ENCODE measurements at regions not wholly inside any gene's neighbourhood (a gene's known extent, or its start where the extent isn't known, plus 50 kb on each side); places are given as distances from the start of the nearest gene placed in this dataset.

- H3K36me3 ChIP-seq (ENCODE audit: control insufficient read depth, insufficient read depth, low read length): no peaks in the 10 kb centered on the region
- H3K27ac ChIP-seq (ENCODE audit: low read depth, low read length): no peak overlapping the region
These were observed 284.5 kb upstream of the CDYL start for GRCh38 chr6:4491501-4492260.

GRCh38 chr6:4489538-4489937, 286.7 kb upstream of the CDYL start:
- no peak overlapping the region for H3K27ac ChIP-seq (ENCODE audit: low read depth, low read length)
- H3K27ac Mint-ChIP-seq: no peak overlapping the region
- peaks cover 15% of the 10 kb centered on the region for H3K4me1 Mint-ChIP-seq

More at GRCh38 chr6:4491501-4492260, 284.5 kb upstream of the CDYL start:
- Mint-ChIP-seq H3K4me1 (peaks cover 9% of the 10 kb centered on the region), H3K9me3 (peaks cover 34% of the 10 kb centered on the region), H3K4me3 (no peak overlapping the region), H3K36me3 (ENCODE audit: low read depth) (peaks cover 9% of the 10 kb centered on the region), H3K27me3 (ENCODE audit: insufficient read depth) (no peaks in the 10 kb centered on the region), H3K27ac (no peak overlapping the region)
- H3K9me3 ChIP-seq (ENCODE audit: control insufficient read depth, low read length): peaks cover 25% of the 10 kb centered on the region
- DNase-seq: no peak
- no peaks in the 10 kb centered on the region for H3K27me3 ChIP-seq (ENCODE audit: control insufficient read depth, insufficient read depth, low read length, poor library complexity, severe bottlenecking)
- TF ChIP-seq, protein P1, sequence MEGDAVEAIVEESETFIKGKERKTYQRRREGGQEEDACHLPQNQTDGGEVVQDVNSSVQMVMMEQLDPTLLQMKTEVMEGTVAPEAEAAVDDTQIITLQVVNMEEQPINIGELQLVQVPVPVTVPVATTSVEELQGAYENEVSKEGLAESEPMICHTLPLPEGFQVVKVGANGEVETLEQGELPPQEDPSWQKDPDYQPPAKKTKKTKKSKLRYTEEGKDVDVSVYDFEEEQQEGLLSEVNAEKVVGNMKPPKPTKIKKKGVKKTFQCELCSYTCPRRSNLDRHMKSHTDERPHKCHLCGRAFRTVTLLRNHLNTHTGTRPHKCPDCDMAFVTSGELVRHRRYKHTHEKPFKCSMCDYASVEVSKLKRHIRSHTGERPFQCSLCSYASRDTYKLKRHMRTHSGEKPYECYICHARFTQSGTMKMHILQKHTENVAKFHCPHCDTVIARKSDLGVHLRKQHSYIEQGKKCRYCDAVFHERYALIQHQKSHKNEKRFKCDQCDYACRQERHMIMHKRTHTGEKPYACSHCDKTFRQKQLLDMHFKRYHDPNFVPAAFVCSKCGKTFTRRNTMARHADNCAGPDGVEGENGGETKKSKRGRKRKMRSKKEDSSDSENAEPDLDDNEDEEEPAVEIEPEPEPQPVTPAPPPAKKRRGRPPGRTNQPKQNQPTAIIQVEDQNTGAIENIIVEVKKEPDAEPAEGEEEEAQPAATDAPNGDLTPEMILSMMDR (conservative IDR thresholded peaks at IDR 0.05): no peak
- no peak overlapping the region for H3K9ac ChIP-seq (ENCODE audit: extremely low read depth, low read length, poor library complexity, severe bottlenecking)
- 93% methylated on average over 3 to 7 of the region's 7 CpGs for WGBS, 2 experiments (ENCODE audit: insufficient coverage in 1 of 2, insufficient read length in 1 of 2)
- H3K4me3 ChIP-seq (ENCODE audit: low read length): no peak overlapping the region
- no peaks in the 10 kb centered on the region for H3K4me1 ChIP-seq (ENCODE audit: control insufficient read depth, insufficient read depth, low read length)

GRCh38 chr6:4488389-4488788, 287.8 kb upstream of the CDYL start:
- DNase-seq: no peak
- no peaks in the 10 kb centered on the region for H3K4me1 ChIP-seq (ENCODE audit: control insufficient read depth, insufficient read depth, low read length)
- WGBS, 2 experiments (ENCODE audit: insufficient coverage in 1 of 2, insufficient read length in 1 of 2): 90 to 100% methylated on average over 2 to 3 of the region's 3 CpGs
- H3K9ac ChIP-seq (ENCODE audit: extremely low read depth, low read length, poor library complexity, severe bottlenecking): no peak overlapping the region
- peaks cover 9% of the 10 kb centered on the region for H3K36me3 Mint-ChIP-seq (ENCODE audit: low read depth)
- no peaks in the 10 kb centered on the region for H3K27me3 ChIP-seq (ENCODE audit: control insufficient read depth, insufficient read depth, low read length, poor library complexity, severe bottlenecking)
- peaks cover 25% of the 10 kb centered on the region for H3K9me3 ChIP-seq (ENCODE audit: control insufficient read depth, low read length)
- no peaks in the 10 kb centered on the region for H3K36me3 ChIP-seq (ENCODE audit: control insufficient read depth, insufficient read depth, low read length)
- H3K9me3 Mint-ChIP-seq: peaks cover 37% of the 10 kb centered on the region
- H3K4me3 ChIP-seq (ENCODE audit: low read length): peak overlapping the region; percentile 45
- TF ChIP-seq, protein P1 (conservative IDR thresholded peaks at IDR 0.05): no peak
- H3K4me3 Mint-ChIP-seq: no peak overlapping the region
- peaks cover 2% of the 10 kb centered on the region for H3K27me3 Mint-ChIP-seq (ENCODE audit: insufficient read depth)
- H3K27ac ChIP-seq (ENCODE audit: low read depth, low read length): no peak overlapping the region
- peaks cover 15% of the 10 kb centered on the region for H3K4me1 Mint-ChIP-seq
- H3K27ac Mint-ChIP-seq: no peak overlapping the region

More at GRCh38 chr6:4489538-4489937, 286.7 kb upstream of the CDYL start:
- Mint-ChIP-seq H3K4me3 (no peak overlapping the region), H3K9me3 (peaks cover 37% of the 10 kb centered on the region), H3K36me3 (ENCODE audit: low read depth) (peaks cover 9% of the 10 kb centered on the region), H3K27me3 (ENCODE audit: insufficient read depth) (peaks cover 2% of the 10 kb centered on the region)
- WGBS, 2 experiments (ENCODE audit: insufficient coverage in 1 of 2, insufficient read length in 1 of 2): 88 to 100% methylated on average over 4 of the region's 4 CpGs
- TF ChIP-seq, protein P1 (conservative IDR thresholded peaks at IDR 0.05): no peak
- Histone ChIP-seq H3K9ac (ENCODE audit: extremely low read depth, low read length, poor library complexity, severe bottlenecking) (no peak overlapping the region), H3K4me3 (ENCODE audit: low read length) (no peak overlapping the region), H3K4me1 (ENCODE audit: control insufficient read depth, insufficient read depth, low read length) (no peaks in the 10 kb centered on the region), H3K27me3 (ENCODE audit: control insufficient read depth, insufficient read depth, low read length, poor library complexity, severe bottlenecking) (no peaks in the 10 kb centered on the region), H3K9me3 (ENCODE audit: control insufficient read depth, low read length) (peaks cover 25% of the 10 kb centered on the region), H3K36me3 (ENCODE audit: control insufficient read depth, insufficient read depth, low read length) (no peaks in the 10 kb centered on the region)
- no peak for DNase-seq

Data from endodermal cell (in vitro differentiated cells).